ENCODE measurements at regions not wholly inside any gene's neighbourhood (a gene's known extent, or its start where the extent isn't known, plus 50 kb on each side); places are given as distances from the start of the nearest gene placed in this dataset.
A peak's percentile ranks its signal among the peaks of the same experiment; 100 is the strongest.
"Not testable (repeated sequence)": the region's sequence is repeated elsewhere in the genome, so short reads cannot be mapped to it uniquely, and the experiment has no call there.

DNA sequence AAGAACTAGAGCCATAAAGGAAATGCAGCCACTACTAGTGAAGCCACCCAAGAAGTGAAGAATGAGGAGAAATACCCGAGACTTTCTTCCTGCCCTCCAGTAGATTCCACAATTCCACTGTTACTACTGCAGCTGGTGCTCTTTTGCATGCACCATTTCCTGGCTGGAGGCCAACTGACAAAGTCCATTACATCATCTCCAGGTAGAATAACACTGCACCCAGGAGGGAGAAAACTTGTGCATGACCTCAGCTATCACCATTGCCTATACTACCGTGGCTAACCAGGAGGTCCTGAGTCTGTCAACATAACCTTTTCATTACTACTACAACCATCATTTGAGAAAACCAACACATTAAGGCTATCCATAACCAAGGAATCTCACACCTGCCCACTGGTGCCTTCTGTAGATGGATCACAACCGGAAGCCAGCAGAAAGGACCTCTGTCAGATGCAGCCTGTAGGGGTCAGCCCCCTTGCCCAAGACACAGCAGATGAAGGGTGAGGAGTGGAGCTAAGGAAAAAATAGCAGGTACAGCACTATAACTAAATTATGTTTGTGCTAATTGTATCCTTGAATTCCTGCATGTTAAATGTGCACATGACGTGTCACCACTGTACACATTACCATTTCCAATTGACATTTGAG, 200.8 kb upstream of the C2CD4B start:
- no peak for DNase-seq (ENCODE audit: low read depth in 2 of 2)

DNA sequence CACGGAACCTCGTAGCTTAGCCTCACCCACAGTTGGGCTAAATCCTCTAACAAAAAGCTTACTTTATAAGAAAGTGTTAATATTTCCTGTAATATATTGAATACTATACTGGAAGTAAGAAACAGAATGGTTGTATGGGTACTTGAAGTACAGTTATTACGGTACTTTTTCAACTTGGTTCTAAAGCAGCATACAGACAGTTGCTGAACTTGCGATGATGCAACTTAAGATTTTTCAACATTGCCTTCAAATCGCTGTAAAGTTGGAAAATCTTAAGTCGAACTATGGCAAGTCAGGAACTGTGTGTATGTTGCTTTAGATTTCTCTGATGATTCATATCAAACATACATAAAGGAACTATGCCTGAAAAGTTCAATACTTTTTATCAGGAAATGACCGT, 204.4 kb upstream of the C2CD4B start:
- DNase-seq (ENCODE audit: low read depth in 2 of 2) = no peak

DNA sequence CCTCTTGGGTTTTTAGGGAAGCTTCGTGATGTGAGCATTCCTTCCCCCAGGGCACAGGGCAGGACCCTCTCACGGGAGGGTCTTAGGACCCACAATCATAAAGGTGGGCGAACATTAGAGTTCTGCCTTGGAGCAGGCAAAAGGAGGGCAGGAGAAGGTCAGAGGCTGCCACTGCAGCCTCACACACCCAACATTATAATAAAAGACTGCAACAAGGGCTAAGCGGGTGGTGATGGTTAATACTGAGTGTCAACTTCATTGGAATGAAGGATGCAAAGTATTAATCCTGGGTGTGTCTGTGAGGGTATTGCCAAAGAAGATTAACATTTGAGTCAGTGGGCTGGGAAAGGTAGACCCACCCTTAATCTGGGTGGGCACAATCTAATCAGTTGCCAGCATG, 206.6 kb upstream of the C2CD4B start:
- DNase-seq (ENCODE audit: low read depth in 2 of 2) = not testable (repeated sequence)

DNA sequence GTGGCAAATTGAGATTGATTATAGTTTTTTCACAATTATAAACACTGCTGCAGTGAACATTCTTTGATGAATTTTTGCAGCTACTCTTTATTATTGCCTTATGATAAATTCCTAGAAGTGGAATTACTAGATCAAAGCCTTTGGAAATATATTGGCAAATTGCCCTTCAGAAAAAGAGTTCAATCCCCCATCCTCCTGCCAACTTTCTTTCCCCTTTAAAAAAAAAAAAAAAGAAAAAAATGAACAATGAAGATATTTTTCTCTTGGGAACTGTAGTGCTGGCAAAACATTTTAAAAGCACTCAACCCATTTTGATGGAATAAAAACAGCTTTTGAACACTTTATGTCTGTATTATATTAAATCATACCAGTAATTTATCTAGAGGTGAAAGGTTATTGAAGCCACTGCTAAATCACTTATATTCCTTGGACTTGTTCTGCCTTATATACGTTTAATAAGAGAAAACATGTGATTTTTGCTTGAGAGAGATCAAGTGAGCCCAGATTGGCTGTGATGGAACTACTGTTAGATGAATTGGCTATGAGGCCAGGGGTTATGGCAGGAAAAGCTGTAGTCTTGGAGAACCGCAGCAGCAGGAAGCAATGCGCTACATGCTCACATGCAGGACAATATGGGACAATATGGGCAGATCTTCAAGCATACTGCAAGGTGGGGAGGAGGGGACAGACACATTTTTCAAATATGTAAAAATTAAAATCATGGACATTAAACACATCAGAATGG, 212.8 kb upstream of the C2CD4B start:
- DNase-seq (ENCODE audit: low read depth in 2 of 2) = no peak

DNA sequence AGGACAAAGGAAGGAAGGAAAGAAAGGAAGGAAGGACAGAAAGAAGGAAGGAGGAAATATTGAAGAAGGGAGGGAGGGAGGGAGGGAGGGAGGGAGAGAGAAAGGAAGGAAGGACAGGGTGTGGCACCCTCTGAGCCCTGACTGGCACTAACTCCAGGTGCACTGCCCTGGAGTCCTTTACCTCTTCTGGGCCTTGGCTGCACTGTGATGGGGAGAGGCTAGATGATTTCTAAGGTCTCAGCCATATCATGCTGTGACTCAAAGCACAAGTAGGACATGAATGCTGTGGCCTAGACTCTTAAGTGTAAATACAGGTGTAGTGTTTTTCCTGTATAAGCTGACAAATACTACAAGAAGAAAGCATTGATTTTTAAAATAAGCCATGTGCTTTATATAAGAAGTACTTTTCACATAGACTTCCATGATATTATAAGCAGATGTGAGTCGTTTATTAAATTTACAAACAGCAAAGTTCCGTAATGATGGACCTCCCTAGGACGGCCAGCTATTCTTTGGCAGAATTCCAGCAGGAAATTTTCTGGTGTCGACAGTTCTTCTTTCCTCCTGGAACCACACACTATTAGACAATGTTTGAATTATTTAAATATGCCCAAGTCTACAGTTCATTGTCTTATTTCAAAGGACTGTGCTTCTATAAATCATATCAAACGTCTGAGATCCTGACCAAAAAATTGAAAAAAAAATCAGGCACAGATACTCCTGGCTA, 213.8 kb upstream of the C2CD4B start:
- no peak for DNase-seq (ENCODE audit: low read depth in 2 of 2)

DNA sequence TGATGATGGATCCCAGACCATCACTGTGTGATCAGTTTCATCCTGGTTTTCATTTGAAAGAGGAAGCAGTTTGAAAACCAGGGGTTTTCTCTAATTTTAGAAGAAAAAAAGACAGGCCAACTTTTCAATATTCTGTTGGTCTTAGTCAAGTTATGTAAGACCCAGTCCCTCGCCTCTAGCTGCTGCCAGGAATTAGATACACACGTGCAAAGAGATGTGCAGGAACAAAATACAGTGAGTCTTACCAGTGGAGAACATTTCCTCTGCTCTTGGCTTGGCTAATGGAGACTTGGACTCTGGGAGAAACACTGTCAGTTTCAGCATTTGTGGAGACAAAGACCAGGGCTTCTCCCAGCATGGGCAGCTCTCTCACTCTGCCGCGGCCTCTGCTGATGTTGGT, 214.9 kb upstream of the C2CD4B start:
- no peak for DNase-seq (ENCODE audit: low read depth in 2 of 2)

DNA sequence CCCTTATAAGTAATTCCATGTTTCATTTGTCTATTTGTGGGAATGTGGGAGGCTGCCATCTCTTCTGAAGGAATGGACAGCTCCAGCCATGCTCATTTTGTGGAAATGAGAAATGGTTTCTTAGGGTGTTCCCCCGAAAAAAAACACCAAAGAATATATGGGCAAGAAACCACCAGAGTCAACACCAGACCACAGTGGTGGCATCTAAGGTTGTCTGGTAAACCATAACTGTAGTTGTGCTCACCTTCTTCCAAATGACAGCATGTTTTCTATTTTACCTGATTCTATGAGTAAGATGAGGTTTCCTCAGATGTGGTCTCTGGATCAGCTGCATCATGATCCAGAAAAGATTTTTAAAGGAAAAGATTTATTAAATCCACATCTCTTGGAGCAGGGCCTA, 217.0 kb upstream of the C2CD4B start:
- no peak for DNase-seq (ENCODE audit: low read depth in 2 of 2)

DNA sequence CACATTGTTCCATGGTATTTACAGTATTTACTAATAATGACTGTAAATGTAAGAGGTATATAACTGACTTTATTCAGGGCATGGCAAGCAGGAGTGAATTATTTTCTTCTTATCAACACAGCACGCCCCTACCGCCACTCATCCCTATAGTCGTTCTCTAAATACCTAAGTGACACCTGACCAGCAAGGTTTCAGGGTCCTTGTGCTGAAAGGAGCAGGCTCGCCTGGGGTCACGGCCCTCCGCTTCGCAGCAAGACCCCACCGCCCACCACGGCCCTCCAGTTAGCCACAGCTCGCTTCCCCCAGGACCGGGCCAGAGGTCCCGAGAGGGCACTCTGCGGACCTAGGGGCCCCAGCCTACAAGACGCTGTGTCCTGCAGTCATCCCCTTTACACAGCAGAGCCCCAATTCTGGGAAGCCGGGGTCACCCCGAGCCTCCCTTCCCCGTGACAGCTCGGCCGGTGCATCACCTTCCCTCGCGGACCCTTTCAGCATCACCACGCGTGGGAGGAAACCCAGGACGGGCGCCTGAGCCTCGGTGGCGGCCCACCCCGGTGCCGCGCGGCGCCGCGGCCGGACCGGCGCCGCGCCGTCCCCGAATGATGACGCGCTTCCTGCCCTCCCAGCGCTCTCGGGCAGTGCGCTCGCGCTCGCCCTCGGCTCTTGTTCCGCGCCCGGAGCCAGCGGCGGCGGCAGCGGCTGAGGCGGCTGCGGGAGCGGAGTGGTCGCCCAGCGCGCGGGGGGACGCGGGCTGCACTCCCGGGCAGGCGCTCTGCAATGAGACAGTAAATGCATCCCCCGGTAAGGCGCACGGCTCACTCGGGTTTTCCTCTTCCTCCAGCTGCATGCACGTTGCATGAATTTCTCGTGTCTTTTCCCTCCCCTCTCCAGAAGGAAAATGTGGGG, 225.1 kb upstream of the C2CD4B start, which contains the start of gene TLN2:
TLN2 (plus strand) TSS at position 666 of the 906 bp plus-strand sequence.
- DNase-seq (ENCODE audit: low read depth in 2 of 2) = peak; percentile 46 to 56

DNA sequence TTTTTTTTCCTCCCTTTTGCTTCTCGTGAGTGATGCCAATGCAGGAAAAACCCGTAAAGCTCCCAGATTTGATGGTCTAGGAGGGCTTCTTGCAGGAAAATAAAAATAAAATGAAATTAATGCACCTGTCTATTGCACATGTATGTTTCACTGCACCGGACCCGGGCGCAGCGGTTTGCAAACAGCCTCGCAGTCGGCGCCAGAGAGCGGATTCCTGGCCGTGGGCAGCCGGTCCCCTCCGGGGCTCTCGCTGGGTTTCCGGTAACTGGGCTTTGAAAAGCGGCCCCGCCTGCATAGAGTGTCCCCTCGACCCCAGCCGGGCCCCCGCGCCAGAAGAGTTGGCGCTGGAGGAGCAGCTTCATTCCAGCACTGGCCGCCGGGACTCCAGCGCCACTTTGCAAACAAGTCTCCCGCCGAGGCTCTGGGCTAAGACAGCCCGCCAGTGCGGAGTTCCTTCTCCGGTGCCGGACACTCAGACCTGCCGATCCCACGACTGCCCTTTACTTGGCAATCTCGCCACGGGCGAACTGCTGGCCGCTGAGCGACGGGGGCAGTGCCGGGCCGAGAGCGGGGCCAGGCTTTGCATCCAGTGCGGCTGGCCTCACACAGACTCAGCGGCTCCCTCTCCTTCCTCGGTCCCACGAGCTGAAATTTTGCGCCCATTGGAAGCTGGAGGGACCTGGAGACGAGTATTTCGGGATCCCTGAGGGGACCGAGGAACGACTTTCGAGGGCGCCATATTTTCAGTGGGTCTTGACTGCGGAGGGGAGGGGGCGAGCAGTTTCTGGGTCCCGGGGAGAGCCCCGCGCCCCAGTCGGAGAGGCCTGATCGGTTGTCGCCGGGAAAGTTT, 225.9 kb upstream of the C2CD4B start:
- DNase-seq (ENCODE audit: low read depth in 2 of 2) = peak; percentile 15 to 21

DNA sequence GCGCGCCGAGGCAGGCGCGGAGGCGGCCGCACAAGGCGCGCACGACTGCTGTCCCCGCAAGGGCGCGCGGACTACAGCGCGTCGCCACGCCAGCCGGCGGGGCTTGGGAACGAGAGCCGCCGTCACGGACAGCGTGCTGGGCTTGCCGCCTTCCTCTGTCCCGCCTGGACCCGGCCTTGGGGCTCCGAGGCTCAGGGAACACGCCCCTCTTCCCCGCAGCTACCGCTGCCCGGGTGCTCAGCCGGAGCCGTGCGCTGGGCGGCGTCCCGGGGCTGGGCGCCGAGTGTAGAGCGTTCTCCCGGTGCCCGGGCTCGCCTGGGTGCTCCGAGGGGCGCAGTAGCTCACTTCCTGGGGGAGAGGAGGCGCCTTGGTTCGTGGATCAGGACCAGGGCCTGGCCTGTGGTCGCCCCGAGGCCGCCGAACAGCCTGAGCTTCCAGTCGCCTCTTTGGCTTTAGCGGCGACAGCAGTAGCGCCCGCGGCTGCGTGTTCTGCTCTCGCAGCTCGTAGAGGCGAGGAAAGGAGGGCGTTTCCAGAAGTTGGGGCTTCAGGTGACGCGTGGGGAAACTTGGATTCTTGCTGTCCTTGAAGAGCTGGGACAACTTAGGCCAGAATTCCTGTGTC, 226.7 kb upstream of the C2CD4B start:
- peak; percentile 18 to 19 for DNase-seq (ENCODE audit: low read depth in 2 of 2)

DNA sequence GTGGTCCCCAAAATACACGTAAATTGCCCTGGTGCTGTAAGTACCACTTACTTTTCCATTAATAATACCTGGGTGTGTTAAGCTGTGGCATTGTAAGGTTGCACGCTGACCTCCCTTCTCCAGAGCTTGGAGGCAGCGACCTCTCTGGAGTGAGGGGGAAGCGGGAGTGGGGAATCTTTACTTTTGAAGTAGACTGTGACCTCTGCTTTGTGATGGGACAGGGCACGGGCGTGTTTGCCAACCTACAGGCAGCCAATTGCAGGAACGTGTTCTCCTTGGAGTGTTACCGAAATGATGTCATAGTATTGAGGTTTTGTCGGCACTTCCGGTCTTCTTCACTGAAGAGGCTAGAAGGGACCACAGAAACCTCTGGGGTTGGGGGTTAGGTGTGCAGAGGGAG, 227.3 kb upstream of the C2CD4B start:
- DNase-seq (ENCODE audit: low read depth in 2 of 2) = no peak

DNA sequence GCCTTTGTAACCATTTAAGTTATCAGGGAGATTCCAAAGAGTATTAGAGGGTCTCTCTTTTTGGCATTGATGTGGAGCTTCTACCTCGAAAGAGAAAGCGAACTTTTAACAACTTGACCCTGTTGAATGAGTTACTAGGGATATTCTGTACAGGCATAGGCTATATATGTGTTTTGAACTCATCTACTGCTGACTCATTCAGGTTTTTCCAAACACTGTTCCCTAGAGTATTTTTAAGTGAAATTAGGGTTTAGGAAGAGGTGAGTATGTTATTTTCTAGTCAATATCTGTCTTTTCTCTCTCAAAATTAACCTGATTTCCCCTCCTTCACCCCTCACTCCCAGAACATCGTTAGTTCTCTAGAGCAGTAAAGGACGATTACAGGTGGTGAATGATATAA, 228.1 kb upstream of the C2CD4B start:
- no peak for DNase-seq (ENCODE audit: low read depth in 2 of 2)

DNA sequence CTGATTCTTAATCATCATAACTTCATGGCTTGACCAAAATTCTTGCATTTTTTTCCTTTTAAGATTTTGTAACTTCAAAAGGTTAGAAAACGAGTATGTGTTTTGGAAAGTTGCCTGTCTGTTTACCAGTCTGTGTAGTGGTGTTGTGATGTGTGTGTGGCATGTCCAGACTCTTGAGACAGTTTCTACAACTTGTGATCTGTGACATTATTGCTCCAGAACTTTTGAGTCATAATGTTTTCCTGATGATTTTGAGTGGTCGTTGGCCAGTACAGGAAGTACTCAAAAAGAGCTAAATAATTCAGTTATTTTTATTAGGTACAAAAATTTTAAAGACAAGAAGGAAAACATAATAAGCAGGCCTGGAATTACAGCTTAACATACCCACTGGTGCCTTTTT, 229.0 kb upstream of the C2CD4B start:
- DNase-seq (ENCODE audit: low read depth in 2 of 2) = no peak

DNA sequence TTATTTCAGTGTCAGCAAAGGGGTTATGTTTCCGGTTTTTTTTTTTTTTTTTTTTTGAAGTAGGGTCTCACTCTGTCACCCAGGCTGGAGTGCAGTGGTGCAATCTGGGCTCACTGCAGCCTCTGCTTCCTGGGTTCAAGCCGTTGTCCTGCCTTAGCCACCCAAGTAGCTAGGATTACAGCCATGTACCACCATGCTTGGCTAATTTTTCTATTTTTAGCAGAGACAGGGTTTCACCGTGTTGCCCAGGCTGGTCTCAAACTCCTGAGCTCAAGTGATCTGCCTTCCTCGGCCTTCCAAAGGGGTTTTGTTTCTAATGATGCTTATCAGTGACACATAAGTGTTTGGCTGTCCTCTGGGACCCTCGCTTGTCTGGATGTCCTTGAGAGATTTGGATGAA, 235.7 kb upstream of the C2CD4B start:
- DNase-seq (ENCODE audit: low read depth in 2 of 2) = no peak

DNA sequence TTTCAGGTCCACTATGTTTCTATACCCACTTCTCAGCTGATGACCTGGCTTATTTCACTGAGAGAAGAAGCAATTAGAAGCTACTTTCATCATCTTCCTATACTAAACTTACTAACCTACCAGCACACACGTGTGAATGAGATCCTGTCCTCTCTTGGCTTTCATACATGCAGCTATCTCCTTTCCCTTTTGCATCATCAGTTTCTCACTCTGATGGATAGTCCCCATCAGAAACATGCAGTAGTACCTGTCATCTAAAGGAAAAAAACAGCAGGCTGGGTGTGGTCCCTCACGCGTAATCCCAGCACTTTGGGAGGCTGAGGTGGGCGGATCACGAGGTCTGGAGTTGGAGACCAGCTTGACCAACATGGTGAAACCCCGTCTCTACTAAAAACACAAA, 237.6 kb upstream of the C2CD4B start:
- DNase-seq (ENCODE audit: low read depth in 2 of 2) = no peak

DNA sequence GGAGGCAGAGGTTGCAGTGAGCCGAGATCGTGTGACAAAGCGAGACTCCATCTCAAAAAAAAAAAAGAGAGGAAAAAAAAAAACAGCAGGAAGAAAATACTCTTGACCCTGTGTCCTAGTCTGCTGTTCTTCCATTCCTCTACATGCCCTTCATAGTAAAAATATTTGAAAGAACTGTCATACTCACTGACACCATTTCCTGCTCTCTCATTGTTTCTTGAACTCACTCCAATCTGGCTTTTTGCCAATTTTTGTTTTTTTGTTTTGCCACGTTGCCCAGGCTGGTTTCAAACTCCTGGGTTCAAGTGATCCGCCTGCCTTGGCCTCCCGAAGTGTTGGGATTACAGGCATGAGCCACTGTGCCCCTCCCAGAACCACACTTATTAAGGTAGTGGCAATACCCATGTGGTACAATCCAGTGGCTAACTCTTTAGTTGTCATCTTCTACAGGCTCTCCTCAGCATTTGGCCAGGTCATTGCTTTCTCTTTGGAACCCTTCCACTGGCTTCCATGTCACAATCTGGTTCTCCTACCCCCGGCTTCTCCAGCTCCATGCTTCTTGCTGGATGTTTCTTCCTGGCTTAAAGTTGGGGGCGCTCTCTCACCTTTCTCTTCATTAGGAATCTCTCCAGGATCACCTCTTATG, 238.2 kb upstream of the C2CD4B start:
- DNase-seq (ENCODE audit: low read depth in 2 of 2) = no peak

DNA sequence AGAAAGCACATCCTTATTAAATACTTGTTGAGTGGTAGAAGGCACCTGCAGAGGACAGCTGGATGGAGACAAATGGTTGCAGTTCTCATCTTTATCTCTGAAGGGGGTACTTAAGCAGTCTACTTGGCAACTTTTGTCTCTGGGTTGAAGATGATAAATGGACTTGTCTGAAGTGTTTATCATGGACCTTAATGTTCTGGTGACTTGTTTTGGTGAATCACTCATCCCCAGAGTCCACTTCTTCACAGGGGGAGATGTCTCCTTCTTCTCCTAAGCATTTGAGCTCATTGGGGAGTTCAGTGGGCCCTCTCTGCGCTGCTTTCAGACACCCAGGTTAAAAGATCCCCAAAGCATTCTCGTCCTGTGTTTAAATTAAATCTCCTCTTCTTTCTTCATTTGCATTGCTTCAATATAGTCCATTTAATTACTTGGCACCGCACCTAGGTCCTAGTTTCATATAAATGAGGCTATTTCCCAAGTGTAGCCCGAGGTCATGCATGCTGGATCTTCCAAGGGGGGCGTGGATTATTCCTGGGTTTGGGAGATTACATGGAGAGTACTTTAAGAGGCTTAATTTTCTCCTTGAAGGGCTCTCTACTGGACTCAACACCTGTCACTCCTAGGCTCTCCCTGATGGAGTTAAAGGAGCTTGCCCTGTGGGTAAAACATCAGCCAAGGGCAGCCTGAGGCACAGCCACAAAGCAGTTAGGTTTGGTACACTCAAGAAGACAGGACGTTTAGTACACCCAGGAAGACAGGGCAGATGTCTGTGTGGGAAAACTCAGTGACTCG, 239.3 kb upstream of the C2CD4B start:
- no peak for DNase-seq (ENCODE audit: low read depth in 2 of 2)

DNA sequence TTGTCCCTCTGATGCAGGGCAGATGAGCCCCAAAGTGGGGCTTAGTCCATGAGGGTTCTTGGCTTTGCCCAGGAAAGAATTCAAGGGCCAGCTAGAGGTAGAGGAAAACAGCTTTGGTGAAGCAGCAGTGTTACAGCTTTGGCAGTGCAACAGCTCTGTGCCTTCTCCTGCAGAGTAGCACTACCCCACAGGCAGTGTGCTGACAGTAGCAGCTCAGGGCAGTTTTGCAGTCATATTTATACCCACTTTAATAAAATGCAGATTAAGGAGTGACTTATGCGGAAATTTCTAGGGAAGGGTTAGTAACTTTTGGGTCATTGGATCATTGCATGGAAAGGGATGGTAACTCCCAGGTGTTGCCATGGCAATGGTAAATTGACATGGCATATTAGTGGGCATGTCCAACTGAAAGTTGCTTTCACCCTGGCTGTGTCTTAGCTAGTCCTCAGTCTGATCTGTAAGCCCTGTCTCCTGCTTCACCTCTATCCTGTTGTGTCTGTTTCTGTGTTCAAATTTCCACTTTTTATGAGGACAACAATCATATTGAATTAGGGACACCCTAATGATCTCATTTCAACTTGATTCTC, 241.3 kb upstream of the C2CD4B start:
- no peak for DNase-seq (ENCODE audit: low read depth in 2 of 2)

DNA sequence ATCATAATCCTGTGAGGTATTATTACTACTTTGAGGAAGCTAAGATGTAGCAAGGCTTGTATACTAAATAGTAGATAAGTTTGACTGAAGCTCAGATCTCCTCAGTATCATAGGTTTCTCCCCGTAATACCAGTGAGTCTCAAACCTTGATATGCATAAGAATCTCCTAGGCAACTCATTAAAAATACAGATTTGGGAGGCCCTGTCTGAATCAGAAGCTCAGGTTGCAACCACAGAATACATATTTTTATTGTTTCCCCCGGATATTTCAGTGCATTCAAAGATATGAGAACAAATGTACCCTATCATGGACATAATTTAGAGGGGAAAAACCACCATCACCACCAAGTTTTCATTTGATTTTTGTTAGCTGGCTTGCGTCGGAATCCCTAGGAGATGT, 242.1 kb upstream of the C2CD4B start:
- DNase-seq (ENCODE audit: low read depth in 2 of 2) = no peak

All from stimulated activated CD4-positive, alpha-beta T cell treated with anti-CD3 and anti-CD28 coated beads, Interleukin-4, amount 100 ng/mL, for 48 hours (primary cell).